DMS79 treated with DMSO at 0.1 percent for 48 hours (cell line): ENCODE measurements at regions not wholly inside any gene's neighbourhood (a gene's known extent, or its start where the extent isn't known, plus 50 kb on each side); places are given as distances from the start of the nearest gene placed in this dataset.

Experiments used
- DNase-seq: peaks from one replicate; lab custom pipeline; 2025; lab: John Stamatoyannopoulos, UW

GRCh38 chr13:34750078-34750931 is 191.8 kb upstream of the NBEA start:
- DNase-seq, result peak; percentile 53

DNA sequence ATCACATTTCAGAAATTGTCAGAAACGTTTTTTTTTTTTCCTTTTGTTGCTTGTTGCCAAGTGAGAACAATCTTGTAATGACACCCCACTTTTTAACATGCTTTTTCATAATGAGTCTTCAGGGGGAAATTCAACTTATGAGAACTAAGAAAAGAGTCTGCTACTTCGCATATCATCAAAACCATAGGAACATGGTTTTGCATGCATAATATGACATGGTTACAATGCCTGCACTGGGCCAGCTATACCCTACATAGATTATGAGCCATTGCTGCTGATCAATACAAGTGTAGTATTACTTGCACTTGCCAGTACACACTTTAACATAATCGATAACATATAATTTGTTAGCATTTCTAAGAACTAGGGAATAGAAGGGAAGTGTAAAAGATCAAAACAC is 191.0 kb upstream of the NBEA start:
- no peak for DNase-seq

GRCh38 chr13:34751492-34751891 is 190.6 kb upstream of the NBEA start:
- DNase-seq, result no peak

DNA sequence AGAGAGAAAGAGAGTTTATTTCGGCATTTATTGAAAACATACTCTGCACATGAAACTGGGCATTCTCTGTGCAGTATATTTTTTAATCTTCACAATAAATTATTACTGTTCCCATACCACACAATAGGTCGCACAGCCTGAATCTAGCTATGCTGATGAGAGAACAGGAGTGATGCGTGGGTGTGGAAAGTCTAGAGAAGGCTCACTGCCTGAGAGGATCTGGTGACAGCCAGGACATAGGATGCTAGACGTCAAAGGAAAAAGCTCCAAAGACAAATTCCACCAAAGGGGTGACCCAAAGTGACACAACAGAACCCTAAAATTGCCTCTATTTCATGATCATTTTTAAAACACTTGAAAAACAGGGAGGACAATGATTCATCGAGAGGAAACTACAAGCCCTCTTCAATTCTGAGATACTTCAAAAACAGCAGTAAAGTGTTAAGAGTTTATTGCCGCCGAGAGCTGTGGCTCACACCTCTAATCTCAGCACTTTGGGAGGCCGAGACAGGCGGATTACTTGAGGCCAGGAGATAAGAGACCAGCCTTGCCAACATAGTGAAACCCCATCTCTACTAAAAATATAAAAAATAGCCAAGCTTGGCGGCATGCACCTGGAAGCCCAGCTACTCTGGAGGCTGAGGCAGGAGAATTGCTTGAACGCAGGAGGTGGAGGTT is 189.6 kb upstream of the NBEA start:
- DNase-seq, result no peak

DNA sequence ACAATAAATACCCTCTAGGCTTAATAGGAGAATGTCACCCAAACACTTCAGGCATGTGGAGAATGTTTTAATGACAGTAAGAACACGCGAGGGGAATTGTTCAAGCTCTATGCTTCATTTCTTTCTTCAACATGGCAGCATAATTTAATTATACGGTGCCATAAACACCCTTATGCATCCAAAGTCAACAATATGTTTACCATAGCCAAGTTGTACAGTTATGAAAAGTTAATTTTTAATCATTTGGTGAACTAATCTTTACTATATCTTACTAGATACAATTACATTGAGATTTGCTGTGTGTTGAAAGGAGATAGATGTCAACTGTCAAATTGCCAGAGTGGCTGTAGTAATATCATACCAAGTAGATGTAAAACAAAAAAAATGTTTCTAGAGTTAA is 185.9 kb upstream of the NBEA start:
- no peak for DNase-seq

DNA sequence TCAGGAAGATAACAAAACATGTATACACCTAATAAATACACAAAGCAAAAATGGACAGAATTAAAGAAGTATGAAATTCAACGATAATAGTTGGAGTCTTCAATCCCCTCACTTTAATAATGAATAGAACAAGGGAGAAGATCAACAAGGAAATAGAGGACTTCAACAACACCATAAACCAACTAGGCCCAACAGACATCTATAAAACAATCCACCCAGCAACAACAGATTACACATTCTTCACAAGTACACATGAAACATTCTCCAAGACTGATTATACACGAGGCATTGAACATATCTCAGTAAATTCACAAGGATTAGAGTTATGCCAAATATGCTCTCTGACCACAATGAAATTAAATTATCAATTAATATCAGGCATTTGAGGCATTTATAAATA is 185.5 kb upstream of the NBEA start:
- no peak for DNase-seq

GRCh38 chr13:34757441-34757840 is 184.6 kb upstream of the NBEA start:
- no peak for DNase-seq

GRCh38 chr13:34758628-34759027 is 183.4 kb upstream of the NBEA start:
- DNase-seq, result no peak

DNA sequence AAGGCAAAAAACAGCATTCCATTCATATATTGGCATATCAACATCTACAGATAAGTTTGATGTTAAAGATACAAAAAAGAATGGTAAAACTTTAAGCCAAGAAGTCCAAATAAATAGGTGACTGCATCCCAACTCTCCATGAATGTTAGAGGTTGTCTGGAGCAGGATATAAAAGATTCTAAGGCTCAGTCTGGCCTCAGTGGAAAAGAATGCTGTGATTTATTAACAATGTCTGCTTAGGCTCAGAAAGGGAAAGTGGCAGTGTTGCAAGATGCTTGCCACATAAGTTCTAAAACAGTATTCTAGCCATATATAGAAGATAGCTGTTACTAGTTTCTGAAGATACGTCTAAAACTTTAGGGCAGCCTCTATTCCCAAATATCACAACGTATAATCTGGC is 179.8 kb upstream of the NBEA start:
- no peak for DNase-seq

DNA sequence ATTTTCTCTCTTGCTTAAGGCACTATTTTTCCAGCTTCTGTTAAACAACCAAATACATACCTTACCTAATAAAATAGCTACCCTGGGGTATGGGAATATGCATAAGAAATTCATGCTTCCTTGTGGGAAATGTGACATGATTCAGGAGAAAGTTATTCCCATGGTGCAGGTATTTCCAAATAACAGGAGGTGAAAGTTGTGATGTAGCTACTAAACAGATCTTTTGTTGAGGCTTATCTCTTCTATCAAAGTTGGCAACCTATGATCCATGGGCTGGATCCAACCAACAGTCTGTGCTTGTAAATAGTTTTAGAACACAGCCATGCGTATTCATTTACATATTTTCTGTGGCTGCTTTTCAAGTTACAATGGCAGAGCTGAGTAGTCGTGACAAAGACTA is 177.8 kb upstream of the NBEA start:
- no peak for DNase-seq

DNA sequence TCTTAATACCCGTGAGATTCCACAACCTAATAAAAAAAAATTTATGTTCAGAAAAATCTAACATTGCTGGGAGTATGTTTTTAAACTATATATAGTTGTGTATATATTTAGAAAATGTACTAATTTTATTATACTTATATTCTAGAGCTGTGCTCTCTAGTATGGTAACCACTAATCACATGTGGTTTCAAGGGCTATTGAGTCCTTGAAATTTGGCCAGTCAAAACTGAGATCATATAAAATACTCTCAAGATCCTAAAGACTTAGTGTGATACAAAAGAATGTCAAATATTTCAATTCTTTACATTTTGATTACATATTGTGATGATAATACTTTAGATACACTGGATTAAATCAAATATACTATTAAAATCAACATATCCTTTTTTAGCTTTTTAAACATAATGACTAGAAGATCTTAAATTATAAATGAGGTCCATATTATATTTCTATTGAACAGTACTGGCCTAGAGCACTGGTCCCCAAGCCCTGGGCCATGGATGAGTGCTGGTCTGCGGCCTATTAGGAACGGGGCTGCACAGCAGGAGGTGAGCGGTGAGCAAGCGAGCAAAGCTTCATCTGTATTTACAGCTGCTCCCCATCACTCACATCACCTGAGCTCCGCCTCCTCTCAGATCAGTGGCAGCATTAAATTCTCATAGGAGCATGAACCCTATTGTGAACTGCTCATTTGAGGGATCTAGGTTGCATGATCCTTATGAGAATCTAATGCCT is 176.5 kb upstream of the NBEA start:
- DNase-seq, result no peak

- no peak for DNase-seq
Measured at GRCh38 chr13:34767778-34768177, 174.3 kb upstream of the NBEA start.

DNA sequence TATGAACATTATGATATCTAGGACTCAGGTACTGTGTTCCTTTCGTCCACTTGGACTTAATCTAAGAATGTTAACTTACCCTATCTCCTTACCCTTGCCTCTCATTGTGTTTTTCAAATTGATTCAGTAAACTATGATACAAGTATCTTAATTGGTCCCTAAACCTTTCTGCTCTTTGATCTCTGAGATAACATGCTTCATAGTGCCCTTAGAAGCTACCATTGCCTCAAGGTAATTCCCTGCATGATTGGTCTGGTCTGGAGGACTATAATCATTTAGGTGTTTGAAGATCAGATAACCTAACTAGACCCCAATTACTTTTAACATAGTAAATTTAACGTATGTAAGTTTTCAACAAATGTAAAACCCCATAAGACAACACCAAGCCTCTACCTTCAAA is 169.9 kb upstream of the NBEA start:
- DNase-seq, result no peak

DNA sequence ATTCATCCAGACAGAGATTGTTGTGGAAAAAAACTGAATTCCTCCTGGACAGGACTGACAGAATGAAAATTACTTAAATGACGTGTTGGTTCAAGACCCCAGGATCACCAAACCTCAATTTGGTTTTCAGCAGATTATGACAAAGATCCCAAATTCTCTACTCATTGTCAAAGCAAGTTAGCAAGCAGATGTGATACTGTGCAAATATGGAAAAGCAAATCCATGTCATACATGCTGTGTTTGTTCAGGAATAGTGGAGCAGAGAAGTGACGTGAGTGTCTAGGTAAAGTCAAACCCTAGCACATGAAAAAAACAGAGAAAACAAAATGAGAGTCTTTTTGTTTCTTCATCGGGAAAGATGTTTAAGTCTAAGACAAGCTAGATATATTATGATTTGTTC is 169.2 kb upstream of the NBEA start:
- DNase-seq, result no peak

- DNase-seq, result no peak
Measured at GRCh38 chr13:34776390-34776981, 165.6 kb upstream of the NBEA start.

GRCh38 chr13:34777089-34777913 is 164.8 kb upstream of the NBEA start:
- DNase-seq, result no peak

GRCh38 chr13:34777914-34778303 is 164.2 kb upstream of the NBEA start:
- DNase-seq, result no peak

DNA sequence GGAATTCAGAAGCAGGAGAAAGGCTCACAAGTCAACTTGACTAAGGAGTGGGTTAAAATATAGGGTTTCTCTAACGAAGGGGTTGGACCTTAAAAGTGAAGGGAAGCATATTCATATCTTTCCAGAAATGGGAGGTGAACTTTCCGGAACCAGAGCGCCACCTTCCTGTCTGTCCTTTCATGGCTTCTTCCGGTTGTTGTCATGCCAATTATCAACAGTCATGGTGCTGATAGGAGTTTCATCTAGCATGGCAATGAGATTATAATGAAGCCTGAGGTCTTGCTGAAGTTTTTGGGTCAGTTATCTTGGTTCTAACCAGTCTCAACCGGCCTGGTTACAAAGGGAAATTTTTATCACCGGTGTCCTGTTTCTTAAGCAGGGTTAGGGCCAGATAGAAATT is 162.9 kb upstream of the NBEA start:
- DNase-seq, result no peak

DNA sequence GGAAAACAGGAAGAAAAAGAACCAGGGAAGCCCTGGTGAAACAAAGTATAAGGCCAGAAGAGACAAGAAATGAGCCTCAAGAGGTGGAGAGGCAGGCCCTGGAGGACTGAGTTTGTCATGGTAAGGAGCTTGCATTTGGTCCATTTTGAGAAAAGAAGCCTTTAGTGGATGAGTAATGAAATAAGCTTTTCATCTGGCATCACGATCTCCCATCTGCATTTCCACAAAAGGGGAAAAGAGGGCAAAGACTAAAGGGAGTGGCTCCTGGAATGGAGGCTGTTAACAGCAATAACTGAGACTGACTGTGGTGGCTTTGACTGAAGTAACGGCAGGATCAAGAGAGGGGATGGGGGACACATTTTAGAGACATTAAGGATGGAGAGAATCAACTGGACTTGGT is 148.8 kb upstream of the NBEA start:
- DNase-seq, result no peak

GRCh38 chr13:34803756-34804155 is 138.3 kb upstream of the NBEA start:
- DNase-seq, result no peak

DNA sequence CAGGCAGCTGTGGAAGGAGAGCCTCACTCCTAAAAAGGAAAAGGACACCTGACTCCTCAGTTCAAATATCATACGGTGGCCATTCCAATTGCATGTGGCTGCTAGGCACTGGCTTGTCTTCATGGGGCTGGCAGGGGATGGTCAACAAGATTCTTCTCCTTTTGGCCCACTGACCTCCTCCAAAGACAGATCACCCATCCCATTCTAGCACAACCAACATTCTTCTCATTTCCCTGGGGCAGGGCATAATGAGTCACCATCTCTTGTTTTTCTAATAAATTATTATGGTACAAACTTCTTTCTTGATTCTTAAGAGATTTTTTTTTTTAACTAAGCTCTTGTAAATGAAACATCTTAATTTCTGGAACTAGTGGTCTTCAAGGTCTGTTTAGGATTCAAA is 136.7 kb upstream of the NBEA start:
- DNase-seq, result no peak

DNA sequence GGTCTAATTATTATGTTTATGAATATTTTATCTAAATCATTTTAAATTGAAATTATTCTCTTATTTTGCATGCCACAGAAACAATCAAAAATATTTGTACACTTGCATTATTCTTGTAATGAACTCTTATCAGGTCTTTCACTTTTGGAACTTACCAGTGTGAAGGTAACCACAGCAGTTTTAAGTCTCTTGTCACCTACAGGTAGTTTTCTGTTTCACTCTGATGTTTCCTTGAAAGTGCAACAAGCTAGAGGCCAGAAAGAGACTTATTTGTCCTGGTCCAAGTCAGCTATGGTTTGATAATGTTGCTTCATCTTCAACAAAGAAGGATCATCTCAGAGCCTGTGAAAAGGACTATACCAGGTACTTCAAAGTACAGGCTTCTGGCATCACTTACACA is 133.4 kb upstream of the NBEA start:
- no peak for DNase-seq
